Dermis blood vessel endothelial cell (primary cell): ENCODE measurements at regions not wholly inside any gene's neighbourhood (a gene's known extent, or its start where the extent isn't known, plus 50 kb on each side); places are given as distances from the start of the nearest gene placed in this dataset.

ENCODE experiments used
- DNase-seq: peaks from one replicate; pipeline ENCODE4 v3.0.0; 2010

GRCh38 chr9:38226491-38226951 is 157.5 kb upstream of the SHB start:
- peak; percentile 16 for DNase-seq

GRCh38 chr9:38224941-38225340 is 155.9 kb upstream of the SHB start:
- no peak for DNase-seq

GRCh38 chr9:38216572-38216971 is 147.5 kb upstream of the SHB start:
- no peak for DNase-seq

- no peak for DNase-seq
Measured at GRCh38 chr9:38215465-38215864, 146.4 kb upstream of the SHB start.

- DNase-seq: no peak
Measured at GRCh38 chr9:38214432-38214831, 145.4 kb upstream of the SHB start.

GRCh38 chr9:38213631-38214299 is 144.7 kb upstream of the SHB start:
- DNase-seq: peak; percentile 57

GRCh38 chr9:38212016-38212415 is 143.0 kb upstream of the SHB start:
- no peak for DNase-seq

- DNase-seq: no peak
Measured at GRCh38 chr9:38211002-38211401, 142.0 kb upstream of the SHB start.

GRCh38 chr9:38208206-38208901 is 139.3 kb upstream of the SHB start:
- no peak for DNase-seq

GRCh38 chr9:38207247-38207778 is 138.3 kb upstream of the SHB start:
- no peak for DNase-seq

GRCh38 chr9:38205279-38205678 is 136.3 kb upstream of the SHB start:
- no peak for DNase-seq

- DNase-seq: no peak
Measured at GRCh38 chr9:38202336-38202938, 133.4 kb upstream of the SHB start.

GRCh38 chr9:38201844-38202243 is 132.8 kb upstream of the SHB start:
- DNase-seq: no peak

- DNase-seq: no peak
Measured at GRCh38 chr9:38200431-38200830, 131.4 kb upstream of the SHB start.

GRCh38 chr9:38198140-38198539 is 129.1 kb upstream of the SHB start:
- DNase-seq: no peak

- DNase-seq: no peak
Measured at GRCh38 chr9:38196714-38197113, 127.7 kb upstream of the SHB start.

GRCh38 chr9:38195737-38196161 is 126.7 kb upstream of the SHB start:
- no peak for DNase-seq

GRCh38 chr9:38194870-38195269 is 125.8 kb upstream of the SHB start:
- no peak for DNase-seq

- DNase-seq: no peak
Measured at GRCh38 chr9:38192731-38193265, 123.8 kb upstream of the SHB start.

GRCh38 chr9:38186404-38187115 is 117.5 kb upstream of the SHB start:
- DNase-seq: peak; percentile 88

GRCh38 chr9:38185647-38186403 is 116.8 kb upstream of the SHB start:
- no peak for DNase-seq

- DNase-seq: no peak
Measured at GRCh38 chr9:38183994-38184568, 115.1 kb upstream of the SHB start.
